ENCODE measurements at regions not wholly inside any gene's neighbourhood (a gene's known extent, or its start where the extent isn't known, plus 50 kb on each side); places are given as distances from the start of the nearest gene placed in this dataset.
"Not testable (repeated sequence)": the region's sequence is repeated elsewhere in the genome, so short reads cannot be mapped to it uniquely, and the experiment has no call there.

DNA sequence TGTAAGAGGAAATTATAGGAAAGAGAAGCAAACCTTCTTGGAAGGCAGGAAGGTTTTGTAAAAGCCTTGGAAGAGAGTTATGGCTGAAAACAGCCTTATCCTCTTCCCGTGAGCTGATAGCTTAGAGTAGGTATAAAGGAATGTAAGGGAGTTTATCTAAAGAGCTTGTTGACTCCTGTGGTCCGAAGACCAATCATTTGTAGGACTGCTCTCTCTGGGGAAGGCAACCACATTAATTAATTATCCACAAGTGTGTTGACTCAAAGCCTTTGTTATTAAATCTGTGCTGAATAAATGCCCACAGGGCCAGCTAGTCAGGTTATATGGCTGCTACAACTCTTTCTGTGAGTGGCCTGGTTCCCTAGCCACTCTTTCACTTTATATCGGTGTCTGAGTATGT lies 452.1 kb upstream of the RASGRP1 start:
- DNase-seq (ENCODE audit: extremely low read depth, low read depth, low spot score): no peak

DNA sequence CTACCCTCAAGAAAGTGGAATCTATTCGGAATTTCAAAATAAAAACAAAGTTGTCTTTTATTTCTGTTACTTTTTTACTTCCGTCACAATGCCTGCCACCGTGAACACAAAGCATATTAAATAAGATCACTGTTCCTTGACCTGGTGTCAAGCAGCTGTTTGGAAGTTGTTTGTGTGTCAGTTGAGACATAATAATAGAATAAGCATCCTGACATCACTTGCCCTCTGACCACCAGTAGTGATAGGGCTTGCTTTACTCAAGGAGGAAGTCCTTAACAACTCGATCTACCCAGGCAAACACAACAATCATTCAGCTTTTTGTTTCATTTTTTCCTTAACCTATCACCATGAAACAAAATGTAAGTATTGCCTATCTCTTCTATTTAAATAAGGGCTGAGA lies 454.4 kb upstream of the RASGRP1 start:
- no peak for DNase-seq (ENCODE audit: extremely low read depth, low read depth, low spot score)

DNA sequence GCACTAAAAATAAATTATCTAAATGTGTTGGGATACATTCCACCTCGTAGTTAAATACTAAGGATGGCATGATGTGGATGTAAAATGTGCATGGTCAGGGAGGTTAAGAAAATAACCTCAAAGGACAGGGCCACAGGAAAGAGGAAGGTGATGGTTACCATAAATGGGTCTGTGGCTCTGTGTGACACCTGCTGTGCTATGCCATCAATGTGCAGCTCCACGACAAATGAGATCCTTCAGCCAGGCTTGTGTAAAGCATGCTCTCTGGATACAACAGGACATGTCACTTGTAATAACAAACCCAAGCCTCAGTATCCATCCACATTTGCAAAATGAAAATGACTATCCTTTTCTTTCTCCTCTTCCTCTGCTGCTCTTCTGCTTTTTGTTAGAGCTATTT lies 456.7 kb upstream of the RASGRP1 start:
- no peak for DNase-seq (ENCODE audit: extremely low read depth, low read depth, low spot score)

DNA sequence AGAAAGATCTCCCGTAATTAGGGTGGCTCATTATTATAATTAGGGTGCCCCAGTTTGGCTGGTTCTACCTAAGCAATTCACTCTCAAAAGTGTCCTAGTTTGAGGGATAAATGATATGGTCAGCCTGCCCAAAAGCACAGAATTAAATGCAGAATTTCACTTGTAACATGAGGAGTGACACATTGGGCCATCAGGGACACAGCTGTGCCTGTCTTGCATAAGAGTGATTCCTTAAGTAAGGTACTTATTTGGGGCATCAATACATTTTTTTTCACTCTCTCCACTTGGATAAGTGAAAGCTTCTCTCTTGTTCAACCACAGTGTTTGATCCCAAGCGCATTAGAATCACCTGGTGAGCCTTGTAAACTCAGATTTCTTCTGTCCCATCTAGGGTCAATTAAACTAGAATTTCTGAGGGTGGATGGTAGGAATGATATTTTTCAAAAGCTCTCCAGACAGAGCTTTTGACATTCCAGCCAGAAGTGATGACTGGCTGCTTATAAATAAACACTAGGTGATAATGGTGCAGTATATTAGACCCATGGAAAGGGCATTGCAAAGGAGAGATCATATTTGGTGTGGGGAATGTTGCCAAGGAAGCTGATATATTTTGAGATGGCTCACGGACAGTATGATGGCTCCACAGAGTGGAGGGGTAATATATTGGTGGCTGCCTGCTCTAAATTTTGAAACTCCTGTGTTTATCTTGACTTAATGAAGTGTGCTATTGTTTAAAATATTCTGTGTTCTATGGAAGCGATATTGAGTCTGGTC lies 458.1 kb upstream of the RASGRP1 start:
- no peak for DNase-seq (ENCODE audit: extremely low read depth, low read depth, low spot score)

DNA sequence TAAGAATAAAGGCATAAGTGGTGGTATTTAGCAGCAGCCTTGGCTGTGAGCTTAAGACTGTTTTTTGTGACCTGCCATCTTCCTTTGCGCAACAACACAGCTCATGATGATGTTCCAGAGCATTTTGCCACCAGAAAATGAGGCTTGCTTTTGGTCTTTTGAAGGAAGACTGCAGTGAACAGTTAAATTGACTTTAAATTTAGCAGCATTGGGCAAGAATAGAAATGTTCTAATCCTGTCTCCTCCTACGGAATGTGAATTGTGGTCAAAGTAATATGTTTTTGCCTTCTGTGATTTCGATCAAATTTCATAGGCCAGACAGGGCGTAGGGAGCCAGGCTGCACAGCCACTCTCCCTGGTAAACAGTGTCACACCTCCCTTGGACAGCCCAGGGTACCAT lies 460.7 kb upstream of the RASGRP1 start:
- DNase-seq (ENCODE audit: extremely low read depth, low read depth, low spot score): no peak

DNA sequence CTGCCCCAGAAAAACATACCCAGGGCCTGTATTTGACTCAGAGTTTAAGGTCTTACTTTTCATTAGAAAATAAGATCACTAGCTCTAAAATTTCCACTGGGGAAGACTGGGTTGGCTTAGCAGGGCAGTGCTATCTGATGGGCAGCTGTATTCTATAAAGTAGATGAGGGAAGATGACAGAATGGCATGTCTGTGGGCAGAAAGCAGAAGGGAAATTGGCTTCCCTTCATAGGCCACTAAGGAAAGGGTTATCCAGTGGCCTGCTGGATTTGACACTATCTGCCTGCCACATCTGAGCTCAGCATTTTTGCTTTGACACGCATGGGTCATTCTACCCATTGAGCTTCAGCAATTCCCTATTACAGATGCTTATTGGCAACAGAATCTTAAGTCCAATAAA lies 461.3 kb upstream of the RASGRP1 start:
- no peak for DNase-seq (ENCODE audit: extremely low read depth, low read depth, low spot score)

DNA sequence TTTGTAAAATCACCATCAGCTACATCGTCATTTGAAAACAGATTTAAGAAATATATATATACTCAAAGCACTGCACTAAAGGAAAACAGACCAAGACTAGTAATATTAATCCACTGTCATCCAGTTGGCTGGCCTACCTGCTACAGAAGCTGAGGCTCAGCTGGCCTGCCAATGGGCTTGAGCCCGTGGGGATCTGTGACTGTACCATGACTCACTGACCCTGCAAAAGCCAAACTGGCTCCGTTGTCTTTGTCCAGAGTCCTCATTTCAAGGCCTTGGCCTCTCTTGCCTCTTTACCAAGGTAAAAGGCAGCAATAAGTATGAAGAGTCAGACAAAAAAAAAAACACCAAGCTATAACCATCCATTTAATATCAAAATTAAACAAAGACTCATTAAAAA lies 463.5 kb upstream of the RASGRP1 start:
- no peak for DNase-seq (ENCODE audit: extremely low read depth, low read depth, low spot score)

DNA sequence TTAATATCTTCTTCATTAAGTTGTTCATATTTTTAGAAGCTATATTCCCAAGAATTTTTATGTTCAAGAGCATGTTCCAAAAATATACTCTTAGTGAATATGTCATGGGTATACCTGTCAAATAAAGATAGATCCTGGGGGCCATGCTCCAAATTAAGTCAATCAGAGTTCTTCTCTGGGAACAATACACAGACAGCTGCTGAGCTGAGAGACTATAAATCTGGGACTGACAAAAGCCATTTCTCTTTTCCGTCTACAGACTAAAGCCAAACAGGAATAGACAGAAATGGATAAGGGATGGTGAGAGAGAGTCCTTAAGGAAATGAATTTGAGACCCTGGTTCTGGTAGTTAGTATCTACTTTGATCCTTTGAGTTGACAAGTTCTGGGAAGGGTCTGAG lies 465.1 kb upstream of the RASGRP1 start:
- no peak for DNase-seq (ENCODE audit: extremely low read depth, low read depth, low spot score)

DNA sequence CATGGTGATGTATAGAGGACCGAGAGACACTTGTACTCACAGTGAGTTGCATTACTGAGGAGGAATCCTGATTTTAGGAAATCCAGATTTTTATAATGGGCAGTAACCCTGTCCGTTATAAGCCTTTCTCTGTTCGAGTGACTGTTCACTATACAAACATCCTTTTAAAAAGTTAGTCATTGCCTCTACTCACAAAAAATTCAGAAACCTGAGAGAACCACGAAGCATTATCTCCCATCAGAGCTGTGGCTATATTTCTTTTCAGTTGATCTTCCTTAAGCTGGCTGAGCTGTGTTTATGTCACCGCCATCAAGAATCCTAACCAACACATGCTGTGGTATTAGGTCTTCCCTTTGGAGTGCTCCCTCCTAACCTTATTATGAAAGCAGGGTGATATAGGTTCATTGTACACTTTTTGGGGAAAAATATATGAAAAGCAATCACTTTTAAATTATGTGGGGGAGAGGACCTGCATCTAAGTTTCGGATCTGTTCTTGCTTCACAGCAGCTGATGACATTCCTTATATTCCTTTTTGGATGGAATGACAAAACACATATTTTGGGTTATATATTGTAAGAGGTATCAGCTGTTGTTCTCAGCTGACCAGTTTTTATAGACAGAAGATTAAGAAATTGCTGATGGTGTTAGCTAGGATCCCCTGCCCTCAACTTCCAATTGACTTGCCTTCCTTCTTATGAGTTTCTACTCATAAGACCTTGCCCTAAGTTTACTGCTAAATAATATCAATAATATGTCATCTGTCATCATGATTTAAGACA lies 465.9 kb upstream of the RASGRP1 start:
- no peak for DNase-seq (ENCODE audit: extremely low read depth, low read depth, low spot score)

DNA sequence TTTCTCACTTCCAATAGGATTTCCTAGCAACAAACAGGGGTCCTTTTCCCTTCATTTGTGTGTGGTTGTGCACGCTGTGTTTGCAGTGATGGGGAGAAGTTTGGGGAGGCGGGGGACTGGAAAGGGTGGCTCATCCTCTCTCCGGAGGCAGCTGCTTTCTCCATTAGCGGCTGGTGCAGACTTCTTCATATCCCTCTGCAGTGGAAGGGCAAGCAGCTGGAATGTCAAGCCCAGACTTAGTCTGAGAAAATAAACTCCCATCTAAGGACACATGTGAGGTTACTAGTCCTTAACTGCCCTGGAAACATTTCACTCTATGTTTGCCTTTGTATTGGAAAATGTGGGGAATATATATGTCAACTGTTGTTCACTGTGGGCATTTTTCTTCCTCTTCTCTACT lies 467.0 kb upstream of the RASGRP1 start:
- DNase-seq (ENCODE audit: extremely low read depth, low read depth, low spot score): no peak

DNA sequence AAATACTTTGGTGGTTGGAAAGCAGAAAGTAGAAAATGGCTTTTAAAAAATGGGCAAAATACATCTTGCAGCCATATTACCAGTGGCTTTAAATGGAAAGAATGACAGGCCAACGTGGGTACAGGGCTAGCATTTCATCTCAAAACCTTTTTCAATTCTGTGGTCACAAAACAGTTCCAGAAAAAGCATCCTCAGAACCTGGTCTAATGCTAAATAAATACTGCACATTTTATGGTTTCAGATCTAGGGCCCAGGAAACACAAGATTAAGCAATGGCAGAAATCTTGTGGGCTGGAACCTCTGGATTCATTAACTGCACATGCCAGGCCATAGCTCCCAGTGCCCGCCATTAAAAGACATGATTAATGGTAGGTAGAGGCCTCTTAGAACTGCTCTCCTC lies 470.2 kb upstream of the RASGRP1 start:
- no peak for DNase-seq (ENCODE audit: extremely low read depth, low read depth, low spot score)

DNA sequence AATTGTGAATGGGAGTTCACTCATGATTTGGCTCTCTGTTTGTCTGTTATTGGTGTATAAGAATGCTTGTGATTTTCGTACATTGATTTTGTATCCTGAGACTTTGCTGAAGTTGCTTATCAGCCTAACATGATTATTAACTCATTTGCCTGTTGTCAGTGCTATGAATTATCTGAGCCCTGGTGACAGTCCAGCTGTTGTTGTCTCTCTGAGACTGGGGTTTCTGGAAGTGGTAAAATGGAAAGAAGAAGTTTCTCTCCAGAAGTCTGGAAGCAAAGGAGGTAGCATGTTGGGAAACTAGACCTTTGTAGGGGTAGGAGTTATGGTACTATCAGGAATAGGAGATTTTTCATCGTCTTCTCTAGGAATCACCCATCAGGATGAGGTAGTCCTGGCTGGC lies 473.0 kb upstream of the RASGRP1 start:
- not testable (repeated sequence) for DNase-seq (ENCODE audit: extremely low read depth, low read depth, low spot score)

DNA sequence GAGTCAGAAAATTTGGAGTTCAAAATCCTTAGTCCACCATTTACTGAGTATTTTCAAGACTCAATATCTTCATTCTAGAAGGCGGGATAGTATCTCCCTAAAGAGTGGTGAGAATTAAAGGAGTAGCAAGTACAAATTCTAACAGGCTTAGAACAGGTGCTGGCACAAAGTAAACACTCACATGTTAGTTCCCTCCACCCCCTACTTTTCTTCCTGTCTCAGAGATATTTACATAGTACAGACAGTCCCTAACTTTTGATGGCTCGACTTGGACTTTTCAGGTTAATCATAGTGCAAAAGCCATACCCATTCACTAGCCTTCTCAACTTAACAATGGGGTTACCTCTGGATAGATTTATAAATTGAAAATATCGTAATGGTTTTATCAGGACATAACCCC lies 476.2 kb upstream of the RASGRP1 start:
- DNase-seq (ENCODE audit: extremely low read depth, low read depth, low spot score): no peak

DNA sequence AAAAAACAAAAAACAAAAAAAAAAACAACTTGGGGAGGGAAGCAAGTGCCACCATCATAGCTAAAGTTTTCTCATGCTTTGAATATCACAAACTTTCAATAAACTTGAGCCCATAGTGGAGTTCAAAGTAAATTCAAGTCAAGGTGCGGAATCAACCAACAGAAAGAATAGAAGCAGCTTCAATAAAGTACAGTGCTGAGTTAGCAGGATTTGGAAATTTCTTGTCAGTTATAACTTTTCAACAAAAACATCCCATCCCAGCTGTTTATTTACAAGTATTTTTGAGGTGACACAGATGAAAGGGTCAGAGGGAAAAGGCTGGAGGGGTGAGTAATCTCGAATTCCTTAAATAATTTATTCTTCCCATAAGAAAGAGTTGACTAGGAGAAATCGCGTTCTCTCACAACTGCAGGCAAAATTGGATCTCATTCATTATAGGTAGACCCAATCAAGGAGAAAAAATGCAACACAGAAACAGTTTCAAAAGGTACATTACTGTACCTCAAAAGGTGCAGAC lies 477.4 kb upstream of the RASGRP1 start:
- DNase-seq (ENCODE audit: extremely low read depth, low read depth, low spot score): no peak

DNA sequence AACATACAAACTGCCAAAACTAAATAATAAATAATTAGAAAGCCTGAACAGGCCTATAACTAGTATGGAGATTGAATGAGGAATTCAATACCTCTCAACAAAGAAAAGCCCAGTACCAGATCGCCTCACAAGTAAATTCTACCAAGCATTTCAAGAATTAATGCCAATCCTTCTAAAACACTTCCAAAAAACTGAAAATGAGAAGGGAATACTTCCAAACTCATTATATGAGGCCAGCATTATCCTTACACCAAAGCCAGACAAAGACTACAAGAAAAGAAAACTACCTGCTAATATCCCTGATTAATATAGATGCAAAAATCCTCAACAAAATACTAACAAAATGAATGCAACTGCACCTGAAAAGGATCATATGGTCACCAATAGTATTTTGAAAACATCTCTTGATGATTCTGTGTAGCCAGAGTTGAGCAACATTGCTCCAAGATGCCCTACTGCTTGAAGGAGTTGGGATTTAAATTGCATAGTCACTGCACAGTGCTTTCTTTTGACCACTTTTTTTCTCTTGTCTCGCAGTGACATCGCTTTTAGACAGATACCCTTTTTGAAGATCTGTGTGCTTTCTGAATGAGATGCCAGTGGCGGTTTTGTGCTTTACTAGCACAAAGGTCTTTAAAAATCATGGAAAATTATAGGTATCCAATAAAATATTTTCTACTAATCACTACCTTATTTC lies 487.2 kb upstream of the RASGRP1 start:
- DNase-seq (ENCODE audit: extremely low read depth, low read depth, low spot score): no peak

DNA sequence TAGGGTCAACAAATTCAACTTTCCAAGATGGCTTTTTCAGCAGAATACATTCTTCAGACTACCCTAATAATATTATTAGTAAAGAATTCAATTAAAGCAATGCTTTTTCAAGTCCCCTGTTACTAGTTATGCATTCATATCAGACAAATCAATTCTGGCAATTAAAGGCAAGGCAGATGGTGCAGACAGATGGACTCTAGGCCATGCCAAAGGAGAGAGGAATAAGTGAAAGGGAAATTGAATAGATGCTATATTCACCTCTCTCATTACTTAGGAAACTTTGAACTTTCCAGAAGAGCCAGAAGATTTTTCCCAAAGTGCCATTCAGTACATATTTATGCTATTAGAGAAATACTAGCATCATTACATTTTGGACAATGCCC lies 487.7 kb upstream of the RASGRP1 start:
- no peak for DNase-seq (ENCODE audit: extremely low read depth, low read depth, low spot score)

DNA sequence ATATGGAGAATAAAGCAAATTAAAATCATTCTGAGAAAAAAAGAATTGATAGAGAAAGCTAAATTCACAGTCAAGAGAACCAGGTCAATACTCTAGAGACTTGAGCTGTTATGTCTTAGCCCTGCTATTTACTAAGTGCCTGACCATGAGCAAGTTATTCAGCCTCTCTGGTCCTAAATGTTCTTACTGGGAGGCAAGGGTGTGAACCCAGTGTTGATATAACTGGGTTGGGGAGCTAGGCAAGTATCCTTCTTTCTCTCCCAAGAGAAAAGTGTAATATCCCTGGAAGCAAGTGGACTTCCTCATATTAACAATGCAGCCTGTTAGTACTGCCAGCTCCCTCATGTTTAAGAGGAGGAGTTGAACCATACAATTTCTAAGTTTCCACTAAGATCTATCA lies 488.9 kb upstream of the RASGRP1 start:
- DNase-seq (ENCODE audit: extremely low read depth, low read depth, low spot score): no peak

DNA sequence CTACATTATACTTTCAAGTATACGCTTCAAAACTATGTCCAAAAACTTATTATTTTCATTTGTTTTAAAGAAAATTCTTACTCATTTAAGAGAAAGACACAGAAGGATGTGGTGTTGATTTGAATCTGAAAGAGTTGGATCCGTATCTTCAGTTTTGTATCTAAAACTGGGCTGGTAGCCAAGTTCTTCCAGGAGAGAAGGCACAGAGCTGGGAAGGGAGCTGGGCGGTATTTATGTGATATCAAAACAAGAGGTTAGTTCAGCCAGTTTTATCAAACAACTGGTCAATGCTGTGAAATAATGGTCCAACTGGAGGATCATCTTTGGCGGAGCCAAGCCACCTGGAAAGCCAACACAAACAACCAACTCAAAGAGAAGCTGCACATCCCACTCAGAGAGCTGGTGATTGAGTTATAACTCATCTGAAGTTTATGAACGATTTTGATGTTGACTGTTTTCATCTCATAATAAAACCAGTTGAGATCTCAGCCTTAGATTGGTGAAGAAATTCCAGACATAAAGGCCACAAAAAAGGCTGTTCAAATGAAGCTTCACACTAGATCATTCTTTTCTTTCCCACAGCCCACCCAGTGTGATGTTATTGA lies 489.6 kb upstream of the RASGRP1 start:
- no peak for DNase-seq (ENCODE audit: extremely low read depth, low read depth, low spot score)

DNA sequence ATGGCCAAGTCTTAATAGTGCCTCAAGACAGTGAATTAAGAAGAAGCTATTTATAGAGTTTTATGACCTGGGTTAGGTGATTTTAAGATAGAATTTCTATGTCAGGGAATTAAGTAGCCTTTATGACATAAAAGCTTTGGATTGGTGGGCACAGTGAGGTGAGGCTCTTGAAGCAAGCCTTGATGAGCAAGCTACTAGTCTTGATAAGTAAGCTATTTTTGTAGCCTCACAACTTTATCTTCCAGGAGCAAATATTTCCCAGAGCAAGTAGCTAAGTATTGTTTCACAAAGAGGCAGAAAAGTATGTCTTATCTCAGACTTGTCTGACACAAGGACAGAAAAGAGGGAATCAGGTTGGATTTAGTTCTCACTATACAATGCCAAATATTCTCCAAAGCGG lies 491.7 kb upstream of the RASGRP1 start:
- DNase-seq (ENCODE audit: extremely low read depth, low read depth, low spot score): no peak

DNA sequence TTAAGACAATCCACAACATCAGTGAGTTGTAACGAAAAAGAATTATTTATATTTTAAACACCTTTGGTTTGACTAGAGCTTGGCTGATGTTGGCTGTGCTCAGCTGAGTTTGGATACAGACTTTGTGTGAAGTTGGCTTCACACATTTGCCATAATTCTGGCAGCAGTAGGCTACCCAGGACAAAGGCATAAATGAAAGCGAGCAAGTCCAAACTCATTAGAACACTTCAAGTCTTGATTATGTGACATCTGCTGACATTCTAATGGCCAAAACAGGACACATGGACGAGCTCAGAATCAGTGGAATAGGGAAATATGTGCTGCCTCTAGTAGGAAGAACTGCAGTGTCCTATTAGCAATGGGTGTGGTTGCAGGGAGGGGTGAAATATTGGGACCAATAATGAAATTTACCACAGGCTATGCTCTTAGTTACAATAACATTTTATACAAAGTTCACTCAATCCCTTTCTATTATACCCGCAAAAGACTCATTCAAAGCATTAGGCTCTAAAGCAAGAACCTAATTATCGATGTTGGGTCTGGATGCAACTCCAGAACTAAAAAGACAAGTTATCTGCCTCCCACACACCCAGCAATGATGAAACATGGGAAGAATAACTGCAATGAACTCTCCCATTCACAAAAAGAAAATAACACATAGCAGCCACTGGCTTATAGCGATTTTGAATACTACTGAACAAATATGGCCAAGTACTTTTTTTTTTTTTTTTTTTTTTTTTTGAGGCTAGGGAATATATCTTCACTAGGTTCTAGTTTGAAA lies 493.9 kb upstream of the RASGRP1 start:
- no peak for DNase-seq (ENCODE audit: extremely low read depth, low read depth, low spot score)
